Muscle of arm (tissue), 1 donor: ENCODE measurements at regions not wholly inside any gene's neighbourhood (a gene's known extent, or its start where the extent isn't known, plus 50 kb on each side); places are given as distances from the start of the nearest gene placed in this dataset.

ENCODE experiments used
- DNase-seq: peaks from one replicate; pipeline ENCODE4 v3.0.0-alpha.2; 2013

- DNase-seq = no peak
Observed at GRCh38 chr16:80489173-80489572, 51.6 kb upstream of the DYNLRB2 start.

- no peak for DNase-seq
Observed at GRCh38 chr16:80488167-80488566, 52.6 kb upstream of the DYNLRB2 start.

- DNase-seq = no peak
Observed at GRCh38 chr16:80480664-80481063, 60.1 kb upstream of the DYNLRB2 start.

DNA sequence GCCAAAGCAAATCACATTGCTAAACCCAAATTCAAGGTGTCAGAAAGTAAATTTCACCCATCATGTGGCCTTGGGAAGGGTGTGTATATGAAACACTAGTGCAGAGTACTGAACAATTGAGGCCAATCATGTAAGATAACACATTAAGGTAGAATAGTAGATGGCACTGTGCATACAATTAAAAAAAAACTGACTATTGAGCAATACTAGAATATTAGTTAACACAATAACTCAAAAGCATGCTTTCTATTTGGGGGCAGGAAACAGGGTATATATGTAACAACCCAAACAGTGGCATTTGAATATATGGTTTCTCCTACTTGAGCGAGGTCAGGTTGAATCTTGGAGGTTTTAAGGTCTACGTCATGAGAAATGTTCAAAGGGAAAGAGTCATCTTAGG lies 63.0 kb upstream of the DYNLRB2 start:
- DNase-seq = no peak

GRCh38 chr16:80468029-80468428 lies 72.8 kb upstream of the DYNLRB2 start:
- no peak for DNase-seq

GRCh38 chr16:80466024-80466987 lies 74.5 kb upstream of the DYNLRB2 start:
- DNase-seq = peak; percentile 79

DNA sequence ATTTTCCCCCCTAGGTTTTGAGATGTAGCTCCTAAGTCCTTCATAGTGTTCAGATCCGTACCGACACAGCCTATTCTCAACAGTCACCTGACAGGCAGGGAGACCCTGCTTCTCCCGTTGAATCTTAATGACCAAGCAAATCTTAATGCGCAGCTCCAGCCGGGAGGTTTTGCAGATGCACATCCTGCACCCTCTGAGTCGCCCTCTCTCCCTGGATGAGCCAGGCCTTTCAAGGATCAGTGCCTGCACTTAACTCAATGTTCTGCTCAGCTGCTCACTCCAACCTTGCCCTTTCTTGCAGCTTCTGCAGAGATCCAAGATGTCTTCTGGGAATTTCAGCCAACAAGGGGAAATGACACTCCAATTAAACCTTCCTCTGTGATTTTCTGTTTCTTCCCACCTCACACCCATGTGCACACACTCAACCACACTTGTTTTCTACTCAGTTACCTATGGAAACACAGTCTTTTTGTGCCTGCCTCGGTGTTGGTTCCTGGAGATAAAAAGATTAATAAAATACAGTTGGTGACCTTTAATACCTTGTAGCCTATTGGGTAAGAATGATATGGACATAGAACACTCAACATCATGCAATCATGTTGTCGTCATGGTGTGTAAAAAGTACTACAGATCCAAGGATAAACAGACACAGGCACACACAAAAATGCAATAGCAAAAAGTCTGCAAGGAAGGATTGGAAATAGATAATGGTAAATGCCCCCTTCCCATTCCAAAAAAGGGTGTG lies 76.9 kb upstream of the DYNLRB2 start:
- DNase-seq = no peak

DNA sequence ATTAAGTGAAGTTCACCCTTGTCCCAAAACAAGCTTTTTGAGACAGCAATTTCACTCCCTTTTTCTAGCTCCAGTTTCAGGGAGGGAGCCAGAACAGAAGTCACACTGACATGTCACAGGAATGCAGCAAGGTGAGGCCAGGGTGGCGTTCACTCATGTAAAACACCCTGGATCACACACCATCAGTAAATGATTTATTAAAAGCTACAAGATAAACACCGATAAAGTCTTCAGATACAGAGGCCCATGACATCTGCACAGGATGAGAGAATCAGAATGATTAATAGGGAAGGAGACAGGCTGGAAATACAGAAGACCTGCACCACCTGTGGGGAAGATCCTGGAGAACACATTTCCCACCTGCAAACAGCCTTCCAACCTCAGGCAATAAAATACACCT lies 77.5 kb upstream of the DYNLRB2 start:
- DNase-seq = no peak

GRCh38 chr16:80462917-80463316 lies 77.9 kb upstream of the DYNLRB2 start:
- DNase-seq = no peak

DNA sequence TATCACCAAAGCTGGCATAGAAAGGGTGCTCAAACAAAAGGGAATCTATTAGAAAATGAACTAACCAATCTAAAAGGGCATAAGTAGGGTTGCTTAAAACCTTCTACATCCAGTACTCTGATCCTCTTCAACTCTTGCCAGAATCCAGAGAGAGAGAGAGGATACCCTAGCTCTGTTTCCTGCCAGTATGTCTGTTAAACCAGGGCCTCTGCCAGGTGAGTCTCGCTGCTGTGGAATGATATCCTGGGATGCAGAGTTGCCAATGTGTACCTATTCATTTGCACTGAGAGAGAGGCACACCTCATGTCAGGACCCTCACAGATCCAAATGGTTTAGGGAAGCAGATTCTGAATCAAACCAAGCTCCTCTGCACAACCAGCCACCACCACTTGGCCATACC lies 79.8 kb upstream of the DYNLRB2 start:
- DNase-seq = no peak

DNA sequence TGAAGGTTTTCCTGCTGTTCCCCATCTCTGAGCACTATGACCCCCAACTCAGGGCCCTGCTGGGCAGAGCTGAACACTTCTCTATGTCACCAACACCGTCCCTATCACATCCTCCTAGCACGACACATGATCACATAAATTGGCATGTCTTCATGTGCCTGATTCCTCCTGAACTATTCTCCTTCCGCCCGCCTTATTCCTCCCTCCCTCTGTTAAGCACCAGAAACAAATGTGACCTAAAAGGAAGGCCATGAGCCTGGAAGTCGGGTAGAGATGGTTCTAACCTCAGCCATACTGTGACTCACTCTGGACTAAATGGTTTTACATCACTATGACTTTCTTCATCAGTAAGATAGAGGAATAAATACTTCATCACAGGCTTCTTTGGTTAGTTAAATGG lies 80.8 kb upstream of the DYNLRB2 start:
- peak; percentile 49 for DNase-seq

DNA sequence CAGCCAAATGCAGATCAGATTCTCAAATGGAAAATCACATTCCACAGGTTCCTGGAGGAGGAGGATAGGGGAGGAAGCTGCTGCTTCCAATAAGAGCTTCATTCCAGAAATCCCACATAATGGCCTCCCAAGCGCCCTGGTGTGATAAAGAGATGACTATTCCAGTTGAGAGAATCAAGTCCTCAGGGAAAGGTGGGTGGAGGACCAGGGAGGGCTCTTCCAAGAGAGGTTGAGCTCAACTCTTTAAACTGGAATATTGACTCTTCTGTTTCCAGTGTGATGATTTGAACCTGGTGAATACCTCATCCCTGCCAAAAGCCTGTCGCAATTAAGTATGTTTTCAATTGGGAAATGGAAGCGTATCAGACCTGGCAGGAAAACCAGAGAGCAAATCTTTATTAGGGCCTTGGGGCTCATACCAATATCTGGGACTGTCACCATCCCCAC lies 81.4 kb upstream of the DYNLRB2 start:
- DNase-seq = peak; percentile 91

DNA sequence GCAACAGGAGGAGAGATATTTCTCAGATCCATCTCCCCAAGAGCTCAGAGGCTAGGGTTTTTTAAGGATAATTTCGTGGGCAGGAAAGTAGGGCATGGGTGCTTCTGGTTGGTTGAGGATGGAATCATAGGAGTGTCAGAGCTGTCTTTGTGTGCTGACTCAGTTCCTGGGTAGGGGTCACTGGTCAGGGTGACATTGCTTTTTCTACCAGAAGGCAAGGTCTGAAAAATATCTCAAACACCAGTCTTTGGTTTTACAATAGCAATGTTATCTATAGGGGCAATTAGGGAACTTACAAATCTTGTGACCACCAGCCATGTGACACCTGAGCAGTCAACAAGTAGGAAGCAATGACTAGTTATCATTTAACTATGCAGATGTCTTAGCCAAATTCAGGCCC lies 82.9 kb upstream of the DYNLRB2 start:
- no peak for DNase-seq

GRCh38 chr16:80454802-80455201 lies 86.0 kb upstream of the DYNLRB2 start:
- no peak for DNase-seq

- no peak for DNase-seq
Observed at GRCh38 chr16:80449392-80449791, 91.4 kb upstream of the DYNLRB2 start.

DNA sequence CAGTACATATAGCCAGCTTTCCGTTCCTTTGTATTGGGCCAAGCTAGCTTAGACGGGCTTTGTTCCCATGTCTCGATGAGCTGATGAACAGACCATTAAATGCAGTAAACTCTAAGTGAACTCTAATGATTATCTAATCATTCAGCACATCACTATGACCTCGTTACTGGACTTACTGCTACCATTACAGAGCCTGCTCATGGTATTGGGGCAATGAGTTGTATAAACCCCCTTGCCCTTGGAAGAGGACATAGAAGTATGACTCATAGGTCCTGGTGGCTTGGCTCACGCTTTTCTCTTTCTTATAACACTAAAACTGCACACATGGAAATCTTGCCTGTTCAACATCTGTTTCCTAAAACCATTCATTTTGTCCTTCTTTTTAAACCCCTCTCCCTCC lies 93.6 kb upstream of the DYNLRB2 start:
- DNase-seq = peak; percentile 71

DNA sequence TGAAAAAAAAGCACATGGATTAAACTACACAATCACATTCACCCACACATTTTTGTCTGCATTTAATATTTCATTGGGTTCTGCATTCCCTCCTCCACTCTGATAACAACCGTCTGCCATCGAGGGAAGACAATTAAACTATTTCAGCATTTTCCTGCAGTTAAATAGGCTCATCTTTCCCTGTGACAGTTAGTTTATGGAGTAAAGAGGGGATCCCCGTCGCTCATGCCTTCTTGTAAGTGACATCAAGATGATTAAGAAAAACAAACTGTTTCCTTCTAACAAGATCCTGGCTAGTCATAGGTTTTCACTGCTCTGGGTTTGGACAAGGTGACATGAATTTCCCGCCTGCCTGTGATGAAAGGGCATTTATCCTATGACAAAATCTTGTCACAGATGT lies 98.0 kb upstream of the DYNLRB2 start:
- DNase-seq = no peak

- DNase-seq = no peak
Observed at GRCh38 chr16:80441935-80442334, 98.9 kb upstream of the DYNLRB2 start.

GRCh38 chr16:80440667-80441066 lies 100.1 kb upstream of the DYNLRB2 start:
- DNase-seq = no peak

DNA sequence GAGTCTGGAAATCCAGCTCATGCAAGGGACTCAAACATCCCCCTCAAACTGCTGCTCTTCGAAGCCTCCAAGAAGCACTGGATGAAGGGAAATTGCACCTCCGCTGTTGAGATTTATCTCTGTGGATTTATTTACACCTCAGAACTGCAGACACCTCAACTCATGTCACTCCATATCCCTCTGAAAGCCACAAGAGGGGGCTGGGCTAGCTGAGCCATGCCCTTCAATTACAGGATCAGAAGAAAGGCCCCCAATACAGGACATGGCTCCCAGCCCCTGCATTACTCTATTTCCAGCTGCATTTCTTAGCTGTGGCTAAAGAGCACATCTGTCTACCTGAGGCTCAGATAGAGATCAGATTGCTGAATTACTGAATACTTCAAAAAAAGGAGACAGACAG lies 103.1 kb upstream of the DYNLRB2 start:
- no peak for DNase-seq

DNA sequence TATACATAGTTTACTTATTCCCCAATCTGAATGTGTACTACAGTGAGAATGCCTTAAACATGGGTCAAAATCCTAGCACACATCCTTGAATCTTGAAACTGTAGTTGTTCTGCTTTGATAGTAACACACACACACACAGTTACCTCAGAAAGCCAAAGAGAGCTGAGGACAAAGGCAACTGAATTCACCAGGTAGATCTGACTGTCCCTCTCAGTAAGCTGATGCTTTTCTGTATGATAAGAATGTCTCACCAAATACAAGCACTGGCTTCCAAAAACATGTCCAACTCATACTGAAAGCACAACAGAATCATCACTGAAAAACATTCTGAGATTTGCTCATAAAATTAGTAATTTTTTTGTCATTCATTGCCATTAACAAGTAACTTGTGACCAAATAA lies 104.3 kb upstream of the DYNLRB2 start:
- DNase-seq = no peak

DNA sequence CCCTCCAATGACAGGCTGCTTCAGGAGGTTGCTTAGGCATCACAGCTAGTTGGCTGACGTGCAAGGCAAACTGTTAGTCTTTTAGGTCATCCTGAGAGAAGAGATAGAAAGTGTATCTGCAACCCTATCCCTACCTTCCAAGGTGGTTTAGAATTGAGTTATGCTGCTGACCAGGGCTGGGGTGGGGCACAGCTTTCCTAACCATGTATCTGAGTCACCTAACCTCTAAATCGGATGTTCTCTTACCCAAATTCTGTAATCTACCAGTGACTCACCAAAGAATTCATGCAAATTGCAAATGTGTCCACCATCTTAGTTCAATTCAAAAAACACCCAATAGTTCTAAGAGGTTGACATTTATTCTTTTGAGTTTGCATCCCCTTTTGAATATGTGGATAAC lies 107.2 kb upstream of the DYNLRB2 start:
- no peak for DNase-seq

DNA sequence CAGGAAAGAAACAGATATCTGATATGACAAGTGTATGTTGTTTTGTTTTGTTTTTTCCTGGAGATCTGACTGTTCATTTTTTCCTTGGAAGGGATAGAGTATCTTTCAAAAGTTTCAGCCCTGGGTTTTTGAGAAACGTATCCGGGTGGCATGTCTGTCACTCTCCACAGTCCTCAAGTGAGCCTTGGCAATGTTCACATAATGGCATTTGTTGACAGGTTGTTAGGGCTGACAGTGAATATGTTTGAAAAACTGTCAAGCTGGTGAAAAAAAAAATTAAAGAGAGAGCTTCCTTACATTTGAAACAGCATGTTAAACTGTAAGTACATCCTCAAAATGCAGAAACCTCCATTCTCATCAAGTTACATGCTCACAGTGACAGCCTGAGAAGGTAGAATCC lies 113.0 kb upstream of the DYNLRB2 start:
- DNase-seq = no peak
